Upper lobe of left lung (tissue), 6 donors: ENCODE measurements at regions not wholly inside any gene's neighbourhood (a gene's known extent, or its start where the extent isn't known, plus 50 kb on each side); places are given as distances from the start of the nearest gene placed in this dataset.

ENCODE experiments used
- ATAC-seq, 2 donors: fragments of 200-7000 bp; cut with Tn5 transposase; one replicate each; pipeline ENCODE4 v1.9.1; 2022; ENCODE audit warnings: mild to moderate bottlenecking in 2 of 2, moderate library complexity in 2 of 2; ENCODE audit not compliant: low FRiP score in 2 of 2
- DNase-seq, 2 donors: peaks; one replicate each; pipeline ENCODE4 v3.0.0-alpha.2; 2019 to 2020
- H3K27ac ChIP-seq, 4 donors: fragments of 200-600 bp; sonication (generic); one replicate each; pipeline ENCODE4 v1.5.1; 2016 to 2019
- H3K27me3 ChIP-seq, 4 donors: fragments of 200-600 bp; sonication (generic); one replicate each; pipeline ENCODE4 v1.5.1; 2017 to 2019
- H3K36me3 ChIP-seq, 4 donors: fragments of 200-600 bp; sonication (generic); one replicate each; pipeline ENCODE4 v1.5.1; 2016 to 2019
- H3K4me1 ChIP-seq, 4 donors: fragments of 200-600 bp; sonication (generic); one replicate each; pipeline ENCODE4 v1.5.1; 2018 to 2019
- H3K4me3 ChIP-seq, 4 donors: fragments of 200-600 bp; sonication (generic); one replicate each; pipeline ENCODE4 v1.5.1; 2017 to 2019; ENCODE audit warnings: mild to moderate bottlenecking in 2 of 4, moderate library complexity in 1 of 4
- H3K9me3 ChIP-seq, 4 donors: fragments of 200-600 bp; sonication (generic); one replicate each; pipeline ENCODE4 v1.5.1; 2018 to 2019
- EP300 ChIP-seq, 4 donors: sonication (generic); formaldehyde crosslinking; IDR thresholded peaks; one replicate each; pipeline ENCODE4 v1.5.1; 2017; ENCODE audit warnings: antibody characterized with exemption in 4 of 4, control low read depth in 2 of 4
- POLR2A ChIP-seq, 4 donors: fragments of 450-650 bp; IDR thresholded peaks; one replicate each; pipeline ENCODE4 v1.5.1; 2016 to 2017; ENCODE audit warnings: antibody characterized with exemption in 4 of 4, mild to moderate bottlenecking in 2 of 4
- POLR2AphosphoS5 ChIP-seq, 2 donors: sonication (generic); formaldehyde crosslinking; IDR thresholded peaks; one replicate each; pipeline ENCODE4 v1.5.1; 2017; ENCODE audit warnings: antibody characterized with exemption in 2 of 2
- WGBS, 2 donors: methylation state at CpG; one replicate each; pipeline ENCODE4 v1.1.5; 2017 to 2018; 5-methylcytosine and 5-hydroxymethylcytosine counted together
- TF ChIP-seq, protein P1 (sequence below), 6 experiments: fragments of 450-650 bp in 4 of 6; fragments of 200-600 bp in 2 of 6; sonication (generic) in 2 of 6; IDR thresholded peaks; one replicate each; pipeline ENCODE4 v1.5.1; 2016 to 2019; ENCODE audit warnings: antibody characterized with exemption in 6 of 6
- donor health status: DM: no; HTN: no; CAD: no; lungs with moderate emphysema.
- donor health status: DM: no; HTN: yes; CAD: no; lungs with severe emphysema.

DNA sequence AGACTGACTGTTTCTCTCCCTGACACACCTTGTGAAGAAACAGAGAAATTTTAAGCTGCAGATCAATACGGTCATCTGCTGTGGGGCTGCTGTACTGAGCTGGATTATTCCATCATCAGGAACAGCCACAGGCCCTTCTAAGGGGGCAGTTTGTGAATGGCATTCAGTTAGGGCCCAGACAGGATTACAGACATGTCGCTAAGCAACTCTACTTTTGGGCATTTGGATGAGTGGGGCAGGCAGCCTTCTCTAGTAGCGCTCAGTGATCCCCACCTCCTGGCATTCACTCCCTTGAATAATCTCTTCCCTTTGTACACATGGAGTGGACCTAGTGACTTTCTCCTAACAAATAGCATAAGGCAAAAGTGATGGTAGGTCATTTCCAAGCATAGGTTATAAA is 144.4 kb upstream of the RARB start:
- H3K36me3 ChIP-seq = no peaks in the 10 kb centered on the region
- ATAC-seq (no peak), DNase-seq (no peak)
- H3K9me3 ChIP-seq = no peaks in the 10 kb centered on the region
- H3K27ac ChIP-seq = no peak overlapping the region
- TF ChIP-seq POLR2A (IDR thresholded peaks at IDR 0.05) = no peak
- H3K4me3 ChIP-seq = no peak overlapping the region
- 93 to 97% methylated on average over 3 of the region's 3 CpGs for WGBS, 2 donors
- no peaks in the 10 kb centered on the region for H3K4me1 ChIP-seq
- H3K27me3 ChIP-seq = no peaks in the 10 kb centered on the region

DNA sequence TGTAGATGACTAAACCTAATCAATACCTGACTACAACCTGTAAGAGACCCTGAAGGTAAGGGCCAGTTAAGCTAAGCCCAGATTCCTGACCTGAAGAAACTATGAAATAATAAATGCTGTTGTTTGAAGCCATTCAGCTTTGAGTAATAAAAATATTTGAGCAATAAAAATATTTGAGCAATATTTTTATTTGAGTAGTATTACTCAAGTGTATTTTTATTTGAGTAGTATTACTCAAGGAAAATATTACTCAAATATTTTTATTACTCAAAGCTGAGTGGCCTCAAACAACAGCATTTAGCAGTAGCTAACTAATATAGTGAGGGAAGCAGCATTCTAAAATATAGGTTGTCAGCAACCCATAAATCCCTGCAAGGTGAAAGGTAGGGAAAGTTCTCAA is 143.8 kb upstream of the RARB start:
- no peaks in the 10 kb centered on the region for H3K9me3 ChIP-seq
- TF ChIP-seq POLR2A (IDR thresholded peaks at IDR 0.05) = no peak
- TF ChIP-seq POLR2AphosphoS5 (IDR thresholded peaks at IDR 0.05) = no peak
- TF ChIP-seq EP300 (IDR thresholded peaks at IDR 0.05) = no peak
- TF ChIP-seq, protein P1, sequence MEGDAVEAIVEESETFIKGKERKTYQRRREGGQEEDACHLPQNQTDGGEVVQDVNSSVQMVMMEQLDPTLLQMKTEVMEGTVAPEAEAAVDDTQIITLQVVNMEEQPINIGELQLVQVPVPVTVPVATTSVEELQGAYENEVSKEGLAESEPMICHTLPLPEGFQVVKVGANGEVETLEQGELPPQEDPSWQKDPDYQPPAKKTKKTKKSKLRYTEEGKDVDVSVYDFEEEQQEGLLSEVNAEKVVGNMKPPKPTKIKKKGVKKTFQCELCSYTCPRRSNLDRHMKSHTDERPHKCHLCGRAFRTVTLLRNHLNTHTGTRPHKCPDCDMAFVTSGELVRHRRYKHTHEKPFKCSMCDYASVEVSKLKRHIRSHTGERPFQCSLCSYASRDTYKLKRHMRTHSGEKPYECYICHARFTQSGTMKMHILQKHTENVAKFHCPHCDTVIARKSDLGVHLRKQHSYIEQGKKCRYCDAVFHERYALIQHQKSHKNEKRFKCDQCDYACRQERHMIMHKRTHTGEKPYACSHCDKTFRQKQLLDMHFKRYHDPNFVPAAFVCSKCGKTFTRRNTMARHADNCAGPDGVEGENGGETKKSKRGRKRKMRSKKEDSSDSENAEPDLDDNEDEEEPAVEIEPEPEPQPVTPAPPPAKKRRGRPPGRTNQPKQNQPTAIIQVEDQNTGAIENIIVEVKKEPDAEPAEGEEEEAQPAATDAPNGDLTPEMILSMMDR (IDR thresholded peaks at IDR 0.05) = no peak
- no peak for ATAC-seq

DNA sequence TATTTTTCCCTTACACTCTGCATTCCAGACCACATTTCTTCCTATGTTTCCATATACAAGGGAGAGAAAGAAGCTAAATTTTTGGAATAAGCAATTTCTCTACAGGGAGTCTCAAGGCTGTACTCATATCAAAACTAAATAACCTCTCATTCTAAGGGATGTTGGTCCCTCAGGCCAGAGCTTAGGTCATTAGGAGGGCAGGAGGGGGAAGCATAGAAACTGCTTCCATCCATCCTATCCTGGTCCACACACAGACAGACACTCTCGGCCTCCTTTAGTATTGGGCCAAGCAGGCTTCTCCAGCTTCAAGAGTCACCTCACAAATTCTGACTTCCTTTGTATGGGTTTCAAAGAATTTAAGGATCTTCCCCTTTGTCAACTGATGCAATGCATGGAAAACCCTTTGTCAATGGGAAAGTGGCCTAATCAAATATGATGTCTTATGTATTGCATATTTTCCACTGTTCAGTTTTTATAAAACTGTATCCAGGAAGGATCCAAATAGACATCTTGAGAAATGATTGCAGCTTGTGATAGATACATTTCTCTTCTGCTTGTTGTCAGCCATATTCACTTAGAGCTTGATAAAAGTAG is 140.7 kb upstream of the RARB start:
- 97 to 100% methylated on average over 1 of the region's 1 CpG for WGBS, 2 donors
- DNase-seq (no peak), ATAC-seq (no peak)

More for the DNA sequence above, 143.8 kb upstream of the RARB start:
- DNase-seq = no peak
- Histone ChIP-seq H3K36me3 (no peaks in the 10 kb centered on the region), H3K4me3 (no peak overlapping the region), H3K4me1 (no peaks in the 10 kb centered on the region), H3K27me3 (no peaks in the 10 kb centered on the region), H3K27ac (no peak overlapping the region)

DNA sequence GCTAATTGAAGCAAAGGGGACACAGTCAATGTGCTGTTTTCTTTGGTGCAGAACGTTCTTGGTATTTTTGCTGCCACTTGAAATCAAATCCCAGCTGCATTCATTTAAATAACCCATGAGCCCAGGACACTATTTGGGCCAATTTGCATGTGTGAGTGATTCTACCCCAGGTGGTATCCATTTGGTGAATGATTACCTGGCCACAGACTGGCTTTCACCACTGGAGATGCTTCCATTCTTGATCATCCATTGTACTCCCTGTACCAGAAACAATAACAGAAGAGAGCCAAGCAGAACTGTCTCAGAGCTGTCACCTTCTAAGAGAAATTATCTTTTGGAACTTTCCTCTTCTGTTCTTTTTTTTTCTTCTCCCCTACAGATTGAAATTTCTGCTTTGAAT is 139.7 kb upstream of the RARB start:
- no peak for ATAC-seq
- WGBS, 2 donors = 52 to 64% methylated on average over 1 of the region's 1 CpG

More for the DNA sequence above, 140.7 kb upstream of the RARB start:
- H3K4me1 ChIP-seq = no peaks in the 10 kb centered on the region
- no peaks in the 10 kb centered on the region for H3K27me3 ChIP-seq
- TF ChIP-seq EP300 (IDR thresholded peaks at IDR 0.05) = no peak
- TF ChIP-seq, protein P1 (IDR thresholded peaks at IDR 0.05) = no peak
- no peak for TF ChIP-seq POLR2A (IDR thresholded peaks at IDR 0.05)
- TF ChIP-seq POLR2AphosphoS5 (IDR thresholded peaks at IDR 0.05) = no peak
- no peak overlapping the region for H3K4me3 ChIP-seq
- H3K9me3 ChIP-seq = no peaks in the 10 kb centered on the region
- no peak overlapping the region for H3K27ac ChIP-seq
- no peaks in the 10 kb centered on the region for H3K36me3 ChIP-seq

DNA sequence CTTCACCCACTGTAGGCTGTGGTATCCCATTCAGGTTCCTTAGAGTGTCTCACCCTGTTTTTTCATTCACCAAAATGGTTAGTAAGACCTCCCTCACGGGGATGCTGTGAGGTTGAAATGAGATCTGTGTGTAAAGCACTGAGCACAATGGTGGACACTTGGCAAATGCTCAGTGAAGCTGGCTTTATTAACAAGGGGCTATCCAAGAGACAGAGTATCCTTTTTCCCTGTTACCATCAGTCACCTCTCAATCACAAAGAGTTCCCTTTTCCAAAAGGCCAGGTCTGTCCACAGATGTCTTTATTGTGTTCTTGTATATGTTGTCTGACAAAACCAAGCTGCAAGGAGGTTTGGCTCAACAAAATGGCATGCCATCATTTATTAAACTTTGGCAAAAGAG is 138.9 kb upstream of the RARB start:
- Histone ChIP-seq H3K9me3 (no peaks in the 10 kb centered on the region), H3K27me3 (no peaks in the 10 kb centered on the region), H3K4me1 (no peaks in the 10 kb centered on the region), H3K27ac (no peak overlapping the region), H3K4me3 (no peak overlapping the region), H3K36me3 (no peaks in the 10 kb centered on the region)
- ATAC-seq (no peak), DNase-seq (no peak)
- TF ChIP-seq POLR2A (IDR thresholded peaks at IDR 0.05) (no peak), POLR2AphosphoS5 (IDR thresholded peaks at IDR 0.05) (no peak), EP300 (IDR thresholded peaks at IDR 0.05) (no peak)
- TF ChIP-seq, protein P1 (IDR thresholded peaks at IDR 0.05) = no peak
- 83 to 100% methylated on average over 1 of the region's 1 CpG for WGBS, 2 donors

More for the DNA sequence above, 139.7 kb upstream of the RARB start:
- Histone ChIP-seq H3K9me3 (no peaks in the 10 kb centered on the region), H3K27ac (no peak overlapping the region), H3K4me1 (no peaks in the 10 kb centered on the region), H3K4me3 (no peak overlapping the region), H3K27me3 (no peaks in the 10 kb centered on the region), H3K36me3 (no peaks in the 10 kb centered on the region)
- TF ChIP-seq POLR2A (IDR thresholded peaks at IDR 0.05) (no peak), POLR2AphosphoS5 (IDR thresholded peaks at IDR 0.05) (no peak), EP300 (IDR thresholded peaks at IDR 0.05) (no peak)
- TF ChIP-seq, protein P1 (IDR thresholded peaks at IDR 0.05) = no peak
- DNase-seq = no peak
